H9 (cell line): ENCODE measurements at regions not wholly inside any gene's neighbourhood (a gene's known extent, or its start where the extent isn't known, plus 50 kb on each side); places are given as distances from the start of the nearest gene placed in this dataset.

Experiments
- DNase-seq: peaks from one replicate; pipeline ENCODE4 v3.0.0-alpha.2; 2017
- H2AFZ ChIP-seq: one replicate; pipeline ENCODE4 v1.6.1; 2013; ENCODE audit warnings: mild to moderate bottlenecking, low read length, control low read depth, moderate library complexity
- H2AK5ac ChIP-seq: 2 replicates; pipeline ENCODE4 v1.6.1; 2013; ENCODE audit warnings: low read length, control low read depth, mixed read lengths; ENCODE audit not compliant: insufficient read length
- H2BK120ac ChIP-seq: one replicate; pipeline ENCODE4 v1.6.1; 2013; ENCODE audit warnings: low read depth, mild to moderate bottlenecking, low read length, control low read depth, inconsistent platforms; ENCODE audit not compliant: poor library complexity, severe bottlenecking
- H2BK12ac ChIP-seq: 2 replicates; pipeline ENCODE4 v1.6.1; 2013; ENCODE audit warnings: low read length, control low read depth, mixed read lengths, low read depth; ENCODE audit not compliant: insufficient read length
- H2BK15ac ChIP-seq: 2 replicates; pipeline ENCODE4 v1.6.1; 2013; ENCODE audit warnings: low read depth, low read length, control low read depth
- H2BK20ac ChIP-seq: one replicate; pipeline ENCODE4 v1.6.1; 2013; ENCODE audit warnings: low read depth, mild to moderate bottlenecking, low read length, control low read depth, inconsistent platforms; ENCODE audit not compliant: poor library complexity, severe bottlenecking
- H2BK5ac ChIP-seq: 2 replicates; pipeline ENCODE4 v1.6.1; 2013; ENCODE audit warnings: low read length, control low read depth, mixed read lengths; ENCODE audit not compliant: insufficient read length
- H3K14ac ChIP-seq: 2 replicates; pipeline ENCODE4 v1.6.1; 2013; ENCODE audit warnings: low read length, control low read depth; ENCODE audit not compliant: insufficient read depth
- H3K18ac ChIP-seq: 2 replicates; pipeline ENCODE4 v1.6.1; 2013; ENCODE audit warnings: low read depth, mild to moderate bottlenecking, mixed read lengths, low read length, control low read depth; ENCODE audit not compliant: insufficient read length
- H3K23ac ChIP-seq: 2 replicates; pipeline ENCODE4 v1.6.1; 2013; ENCODE audit warnings: low read length, control low read depth, mixed read lengths, low read depth; ENCODE audit not compliant: insufficient read length
- H3K23me2 ChIP-seq: 2 replicates; pipeline ENCODE4 v1.6.1; 2013; ENCODE audit warnings: low read depth, mild to moderate bottlenecking, mixed read lengths, low read length, control low read depth; ENCODE audit not compliant: insufficient read length, poor library complexity, severe bottlenecking
- H3K27ac ChIP-seq: 2 replicates; pipeline ENCODE4 v1.5.1; 2013; ENCODE audit warnings: low read length, control low read depth, mixed read lengths, low read depth; ENCODE audit not compliant: insufficient read length
- H3K27me3 ChIP-seq: 2 replicates; pipeline ENCODE4 v1.6.1; 2013; ENCODE audit warnings: low read length, control low read depth, inconsistent platforms; ENCODE audit not compliant: insufficient read depth
- H3K4ac ChIP-seq: 2 replicates; pipeline ENCODE4 v1.6.1; 2013; ENCODE audit warnings: low read depth, mild to moderate bottlenecking, control low read depth, inconsistent platforms, low read length, moderate library complexity
- H3K4me1 ChIP-seq: 2 replicates; pipeline ENCODE4 v1.6.1; 2013; ENCODE audit warnings: low read length, control low read depth, inconsistent platforms; ENCODE audit not compliant: insufficient read depth
- H3K4me2 ChIP-seq: 2 replicates; pipeline ENCODE4 v1.6.1; 2013; ENCODE audit warnings: low read length, control low read depth, mixed read lengths; ENCODE audit not compliant: insufficient read length, insufficient read depth
- H3K56ac ChIP-seq: 2 replicates; pipeline ENCODE4 v1.6.1; 2013; ENCODE audit warnings: low read depth, mild to moderate bottlenecking, mixed read lengths, low read length, control low read depth; ENCODE audit not compliant: insufficient read length
- H3K79me1 ChIP-seq: 2 replicates; pipeline ENCODE4 v1.6.1; 2013; ENCODE audit warnings: low read depth, mild to moderate bottlenecking, moderate library complexity, low read length, control low read depth, inconsistent platforms; ENCODE audit not compliant: insufficient read depth, poor library complexity, severe bottlenecking
- H3K79me2 ChIP-seq: 2 replicates; pipeline ENCODE4 v1.6.1; 2013; ENCODE audit warnings: low read length, control low read depth, inconsistent platforms; ENCODE audit not compliant: insufficient read depth
- H3K9ac ChIP-seq: 2 replicates; pipeline ENCODE4 v1.6.1; 2013; ENCODE audit warnings: low read length, control low read depth, mixed read lengths; ENCODE audit not compliant: insufficient read length; ENCODE audit errors: extremely low read depth
- H3K9me3 ChIP-seq: one replicate; pipeline ENCODE4 v1.6.1; 2013; ENCODE audit warnings: low read depth, low read length, inconsistent platforms; ENCODE audit not compliant: control insufficient read depth
- H3T11ph ChIP-seq: one replicate; pipeline ENCODE4 v1.6.1; 2013; ENCODE audit warnings: mild to moderate bottlenecking, low read length, control low read depth, inconsistent platforms
- H4K20me1 ChIP-seq: one replicate; pipeline ENCODE4 v1.6.1; 2013; ENCODE audit not compliant: control insufficient read depth, insufficient read length, insufficient read depth
- H4K5ac ChIP-seq: 2 replicates; pipeline ENCODE4 v1.6.1; 2013; ENCODE audit warnings: low read depth, mild to moderate bottlenecking, mixed read lengths, low read length, control low read depth; ENCODE audit not compliant: insufficient read length
- H4K8ac ChIP-seq: replicated peaks from 2 replicates; pipeline ENCODE4 v1.6.1; 2013; ENCODE audit warnings: low read length, control low read depth, mixed read lengths, low read depth; ENCODE audit not compliant: insufficient read length
- H4K91ac ChIP-seq: 2 replicates; pipeline ENCODE4 v1.6.1; 2013; ENCODE audit warnings: low read depth, mild to moderate bottlenecking, moderate library complexity, mixed read lengths, low read length, control low read depth; ENCODE audit not compliant: insufficient read length
- H3K27ac Mint-ChIP-seq, 3 experiments: 2 replicates in 2 of 3; 3 replicates in 1 of 3; pipeline ENCODE4 v1.8.0; 2020 to 2021; ENCODE audit warnings: mixed read lengths in 3 of 3, mild to moderate bottlenecking in 1 of 3, moderate library complexity in 1 of 3
- H3K27me3 Mint-ChIP-seq: 2 replicates; pipeline ENCODE4 v1.8.0; 2021; ENCODE audit warnings: low read depth, mild to moderate bottlenecking, moderate library complexity, mixed read lengths
- H3K36me3 Mint-ChIP-seq, 3 experiments: 2 replicates in 2 of 3; 3 replicates in 1 of 3; pipeline ENCODE4 v1.8.0; 2020 to 2021; ENCODE audit warnings: low read depth in 3 of 3, mixed read lengths in 3 of 3; ENCODE audit not compliant: insufficient read depth in 1 of 3
- H3K4me1 Mint-ChIP-seq, 2 experiments: 2 replicates each; pipeline ENCODE4 v1.8.0; 2020; ENCODE audit warnings: mixed read lengths in 2 of 2
- H3K4me3 Mint-ChIP-seq, 2 experiments: 2 replicates in 1 of 2; 3 replicates in 1 of 2; pipeline ENCODE4 v1.8.0; 2020 to 2021; ENCODE audit warnings: mild to moderate bottlenecking in 2 of 2, mixed read lengths in 2 of 2, moderate library complexity in 1 of 2
- H3K9me3 Mint-ChIP-seq, 2 experiments: 2 replicates in 1 of 2; 3 replicates in 1 of 2; pipeline ENCODE4 v1.8.0; 2020; ENCODE audit warnings: mild to moderate bottlenecking in 2 of 2, mixed read lengths in 2 of 2, moderate library complexity in 1 of 2
- CTCF ChIP-seq: fragments of 200-600 bp; sonication (generic); conservative IDR thresholded peaks from 3 replicates; pipeline ENCODE4 v1.8.0; 2021; ENCODE audit warnings: antibody characterized with exemption, mild to moderate bottlenecking
- WGBS: extraction: QIAGEN DNeasy Blood & Tissue Kit; methylation state at CpG from one replicate; pipeline ENCODE4 v1.1.7; 2013; ENCODE audit warnings: missing lambda C conversion rate, low lambda C conversion rate, mixed read lengths; ENCODE audit not compliant: insufficient read length; ENCODE audit errors: extremely low coverage; 5-methylcytosine and 5-hydroxymethylcytosine counted together

DNA sequence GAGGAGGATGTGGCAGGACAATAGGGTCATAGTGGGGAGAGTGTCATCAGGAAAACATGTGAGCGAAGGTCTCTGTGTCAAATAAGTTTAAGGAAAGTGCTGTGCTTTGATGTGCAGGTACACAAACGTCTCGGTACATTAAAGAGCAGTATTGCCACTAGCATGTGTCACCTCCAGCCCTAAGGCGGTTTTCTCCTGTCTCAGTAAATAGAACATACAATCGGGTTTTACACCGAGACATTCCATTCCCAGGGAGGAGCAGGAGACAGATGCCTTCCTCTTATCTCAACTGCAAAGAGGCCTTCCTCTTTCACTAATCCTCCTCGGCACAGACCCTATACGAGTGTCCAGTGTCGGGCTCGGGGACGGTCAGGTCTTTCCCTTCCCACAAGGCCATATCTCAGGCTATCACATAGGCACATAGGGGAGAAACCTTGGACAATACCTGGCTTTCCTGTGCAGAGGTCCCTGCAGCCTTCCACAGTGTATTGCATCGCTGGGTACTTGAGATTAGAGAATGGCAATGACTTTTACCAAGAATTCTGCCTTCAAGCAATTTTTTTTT is 684.5 kb downstream of the PDHA2 start:
- H3K18ac ChIP-seq: no peak overlapping the region
- no peak overlapping the region for H2BK20ac ChIP-seq
- no peak overlapping the region for H3K27ac Mint-ChIP-seq
- no peak overlapping the region for H2BK120ac ChIP-seq
- no peak overlapping the region for H4K8ac ChIP-seq
- no peaks in the 10 kb centered on the region for H3K4me1 ChIP-seq
- no peaks in the 10 kb centered on the region for H3K27me3 Mint-ChIP-seq
- no CpG with 5 or more reads among the region's 12 CpGs for whole genome bisulfite sequencing
- no peak overlapping the region for H3K4me3 Mint-ChIP-seq
- H3K14ac ChIP-seq: no peak overlapping the region
- H3K4me1 Mint-ChIP-seq: no peaks in the 10 kb centered on the region
- no peaks in the 10 kb centered on the region for H3K79me2 ChIP-seq
- no peaks in the 10 kb centered on the region for H3K79me1 ChIP-seq
- peaks cover 7 to 8% of the 10 kb centered on the region in 2 experiments; a peak in 2 of 5 replicates for H3K9me3 Mint-ChIP-seq
- H3K56ac ChIP-seq: no peak overlapping the region
- H3K9me3 ChIP-seq: no peaks in the 10 kb centered on the region
- H2BK5ac ChIP-seq: no peak overlapping the region
- H3K23ac ChIP-seq: no peak overlapping the region
- no peaks in the 10 kb centered on the region for H3K27me3 ChIP-seq
- H3T11ph ChIP-seq: no peak overlapping the region
- H3K4me2 ChIP-seq: no peak overlapping the region
- no peak overlapping the region for H2AK5ac ChIP-seq
- H3K36me3 Mint-ChIP-seq: peaks cover 0 to 14% (median 4%) of the 10 kb centered on the region in 3 experiments; a peak in 3 of 7 replicates
- no peak for TF ChIP-seq CTCF
- no peaks in the 10 kb centered on the region for H4K20me1 ChIP-seq
- H3K23me2 ChIP-seq: no peaks in the 10 kb centered on the region
- H3K27ac ChIP-seq: no peak overlapping the region
- DNase-seq: no peak
- no peak overlapping the region for H3K9ac ChIP-seq
- no peak overlapping the region for H4K91ac ChIP-seq
- H2AFZ ChIP-seq: no peak overlapping the region
- H4K5ac ChIP-seq: no peak overlapping the region
- no peak overlapping the region for H3K4ac ChIP-seq
- no peak overlapping the region for H2BK15ac ChIP-seq
- H2BK12ac ChIP-seq: no peak overlapping the region
